K562 (cell line): ENCODE measurements at regions not wholly inside any gene's neighbourhood (a gene's known extent, or its start where the extent isn't known, plus 50 kb on each side); places are given as distances from the start of the nearest gene placed in this dataset.
A peak's percentile ranks its signal among the peaks of the same experiment; 100 is the strongest.

Source experiments
- ETV5 ChIP-seq: sonication (generic); formaldehyde crosslinking; IDR thresholded peaks from 2 replicates; pipeline ENCODE4 v1.4.0; 2020; ENCODE audit warnings: low read depth, mild to moderate bottlenecking, missing genetic modification reagents
- FOXK2 ChIP-seq, 2 experiments: fragments of 450-650 bp; IDR thresholded peaks in 1 of 2; conservative IDR thresholded peaks in 1 of 2; 2 replicates each; pipeline ENCODE4 v1.6.1; 2016; ENCODE audit warnings: low read depth in 2 of 2, mild to moderate bottlenecking in 1 of 2
- MED1 ChIP-seq: sonication (generic); formaldehyde crosslinking; IDR thresholded peaks from 2 replicates; pipeline ENCODE4 v1.8.1; 2023; ENCODE audit warnings: missing genetic modification reagents, borderline replicate concordance
- POU5F1 ChIP-seq: fragments of 150-350 bp; IDR thresholded peaks from 2 replicates; pipeline ENCODE4 v1.6.1; 2014; ENCODE audit warnings: borderline replicate concordance, low read length, low read depth, mild to moderate bottlenecking; ENCODE audit not compliant: partially characterized antibody
- RAD21 ChIP-seq, 2 experiments: fragments of 250-450 bp in 1 of 2; fragments of 450-650 bp in 1 of 2; sonication (Bioruptor Pico) in 1 of 2; formaldehyde crosslinking in 1 of 2; IDR thresholded peaks in 1 of 2; conservative IDR thresholded peaks in 1 of 2; 2 replicates each; pipeline versions ENCODE4 v1.4.0 to v1.8.0; 2020 to 2022; ENCODE audit warnings: mild to moderate bottlenecking in 2 of 2, moderate library complexity in 1 of 2
- REST ChIP-seq, 2 experiments: fragments of 450-650 bp; formaldehyde crosslinking in 1 of 2; IDR thresholded peaks; 2 replicates each; pipeline versions ENCODE4 v1.4.0 to v1.6.1; 2014 to 2020; ENCODE audit warnings: mild to moderate bottlenecking in 2 of 2, borderline replicate concordance in 1 of 2, low read depth in 1 of 2
- STAG1 ChIP-seq: sonication (generic); formaldehyde crosslinking; IDR thresholded peaks from 2 replicates; pipeline ENCODE4 v1.5.0; 2020; ENCODE audit warnings: missing genetic modification reagents, borderline replicate concordance
- TF ChIP-seq, protein P1 (sequence below): fragments of 450-650 bp; formaldehyde crosslinking; IDR thresholded peaks from 2 replicates; pipeline ENCODE4 v1.4.0; 2020; ENCODE audit warnings: mild to moderate bottlenecking, moderate library complexity
- TF ChIP-seq, protein P2 (sequence below), 3 experiments: IDR thresholded peaks in 2 of 3; conservative IDR thresholded peaks in 1 of 3; 2 replicates each; pipeline ENCODE4 v1.5.1; 2011 to 2012; ENCODE audit warnings: low read length in 3 of 3, mild to moderate bottlenecking in 3 of 3, control low read depth in 2 of 3, improper control_type of control experiment in 1 of 3, inconsistent platforms in 1 of 3, low read depth in 1 of 3, mixed read lengths in 1 of 3, moderate library complexity in 1 of 3; ENCODE audit not compliant: insufficient read depth in 2 of 3
- TF ChIP-seq, protein P3 (sequence below): fragments of 450-650 bp; conservative IDR thresholded peaks from 2 replicates; pipeline ENCODE4 v1.6.1; 2016; ENCODE audit warnings: missing genetic modification characterization, low read depth, mild to moderate bottlenecking, missing compliant biosample characterization, moderate library complexity

- TF ChIP-seq, protein P1, sequence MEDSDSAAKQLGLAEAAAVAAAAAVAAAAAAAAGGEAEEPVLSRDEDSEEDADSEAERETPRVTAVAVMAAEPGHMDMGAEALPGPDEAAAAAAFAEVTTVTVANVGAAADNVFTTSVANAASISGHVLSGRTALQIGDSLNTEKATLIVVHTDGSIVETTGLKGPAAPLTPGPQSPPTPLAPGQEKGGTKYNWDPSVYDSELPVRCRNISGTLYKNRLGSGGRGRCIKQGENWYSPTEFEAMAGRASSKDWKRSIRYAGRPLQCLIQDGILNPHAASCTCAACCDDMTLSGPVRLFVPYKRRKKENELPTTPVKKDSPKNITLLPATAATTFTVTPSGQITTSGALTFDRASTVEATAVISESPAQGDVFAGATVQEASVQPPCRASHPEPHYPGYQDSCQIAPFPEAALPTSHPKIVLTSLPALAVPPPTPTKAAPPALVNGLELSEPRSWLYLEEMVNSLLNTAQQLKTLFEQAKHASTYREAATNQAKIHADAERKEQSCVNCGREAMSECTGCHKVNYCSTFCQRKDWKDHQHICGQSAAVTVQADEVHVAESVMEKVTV (CRISPR knock-in tag): peak; percentile 29; the same call in 1 of the 2 replicates
- TF ChIP-seq FOXK2 (conservative IDR thresholded peaks at IDR 0.05 in 1 of 2, IDR thresholded peaks at IDR 0.05 in 1 of 2; ENCODE audit: low read depth in 2 of 2): no peak
- no peak for TF ChIP-seq MED1
- TF ChIP-seq RAD21 (CRISPR knock-in tag; conservative IDR thresholded peaks at IDR 0.05 in 1 of 2, IDR thresholded peaks at IDR 0.05 in 1 of 2): peak; percentile 56
- TF ChIP-seq REST (IDR thresholded peaks at IDR 0.05; ENCODE audit: borderline replicate concordance): peak; percentile 43; the same call in 1 of the 2 replicates
- no peak for TF ChIP-seq REST (CRISPR knock-in tag; IDR thresholded peaks at IDR 0.05; ENCODE audit: low read depth)
- no peak for TF ChIP-seq ETV5 (CRISPR knock-in tag)
- TF ChIP-seq POU5F1: no peak
- TF ChIP-seq, protein P2, sequence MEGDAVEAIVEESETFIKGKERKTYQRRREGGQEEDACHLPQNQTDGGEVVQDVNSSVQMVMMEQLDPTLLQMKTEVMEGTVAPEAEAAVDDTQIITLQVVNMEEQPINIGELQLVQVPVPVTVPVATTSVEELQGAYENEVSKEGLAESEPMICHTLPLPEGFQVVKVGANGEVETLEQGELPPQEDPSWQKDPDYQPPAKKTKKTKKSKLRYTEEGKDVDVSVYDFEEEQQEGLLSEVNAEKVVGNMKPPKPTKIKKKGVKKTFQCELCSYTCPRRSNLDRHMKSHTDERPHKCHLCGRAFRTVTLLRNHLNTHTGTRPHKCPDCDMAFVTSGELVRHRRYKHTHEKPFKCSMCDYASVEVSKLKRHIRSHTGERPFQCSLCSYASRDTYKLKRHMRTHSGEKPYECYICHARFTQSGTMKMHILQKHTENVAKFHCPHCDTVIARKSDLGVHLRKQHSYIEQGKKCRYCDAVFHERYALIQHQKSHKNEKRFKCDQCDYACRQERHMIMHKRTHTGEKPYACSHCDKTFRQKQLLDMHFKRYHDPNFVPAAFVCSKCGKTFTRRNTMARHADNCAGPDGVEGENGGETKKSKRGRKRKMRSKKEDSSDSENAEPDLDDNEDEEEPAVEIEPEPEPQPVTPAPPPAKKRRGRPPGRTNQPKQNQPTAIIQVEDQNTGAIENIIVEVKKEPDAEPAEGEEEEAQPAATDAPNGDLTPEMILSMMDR (IDR thresholded peaks at IDR 0.05 in 2 of 3, conservative IDR thresholded peaks at IDR 0.05 in 1 of 3; ENCODE audit: insufficient read depth in 2 of 3, low read depth in 1 of 3, low read length in 3 of 3): peak; percentile 13 to 53 (median 24); a peak in 2 of 6 replicates
- TF ChIP-seq, protein P3, sequence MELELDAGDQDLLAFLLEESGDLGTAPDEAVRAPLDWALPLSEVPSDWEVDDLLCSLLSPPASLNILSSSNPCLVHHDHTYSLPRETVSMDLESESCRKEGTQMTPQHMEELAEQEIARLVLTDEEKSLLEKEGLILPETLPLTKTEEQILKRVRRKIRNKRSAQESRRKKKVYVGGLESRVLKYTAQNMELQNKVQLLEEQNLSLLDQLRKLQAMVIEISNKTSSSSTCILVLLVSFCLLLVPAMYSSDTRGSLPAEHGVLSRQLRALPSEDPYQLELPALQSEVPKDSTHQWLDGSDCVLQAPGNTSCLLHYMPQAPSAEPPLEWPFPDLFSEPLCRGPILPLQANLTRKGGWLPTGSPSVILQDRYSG: no peak
- TF ChIP-seq STAG1 (CRISPR knock-in tag): peak; percentile 33; the same call in 1 of the 2 replicates
These were observed 104.4 kb downstream of the C5orf15 start (continued) for GRCh38 chr5:133863857-133864585.
